GM12878 (cell line): ENCODE measurements at regions not wholly inside any gene's neighbourhood (a gene's known extent, or its start where the extent isn't known, plus 50 kb on each side); places are given as distances from the start of the nearest gene placed in this dataset.

Source experiments
- ATAC-seq: fragments of 200-7000 bp; cut with Tn5 transposase; 3 replicates; pipeline ENCODE4 v1.9.1; 2020; ENCODE audit warnings: mild to moderate bottlenecking, moderate library complexity
- BruUV-seq: library from RNA; stranded (reverse); fragments of 400-500 nt; replicated peaks from 2 replicates; lab custom pipeline; 2021; lab: Mats Ljungman, UMichigan
- CTCF ChIA-PET: fragments of 300-600 bp; sonication (Branson Sonifier 250); formaldehyde crosslinking; extraction: SDS; loops from one replicate; lab custom pipeline; 2021; ENCODE audit warnings: inconsistent platforms; lab: Yijun Ruan, JAX
- POLR2A ChIA-PET: fragments of 350-600 bp; formaldehyde crosslinking; extraction: SDS; loops from one replicate; lab custom pipeline; 2021; ENCODE audit warnings: inconsistent platforms; lab: Charles Lee
- RAD21 ChIA-PET: fragments of 300-600 bp; sonication (Branson Sonifier 250); formaldehyde crosslinking; loops from one replicate; lab custom pipeline; 2023; ENCODE audit warnings: antibody characterized with exemption; ENCODE audit not compliant: unreplicated experiment; lab: Charles Lee
- SMC1A ChIA-PET: fragments of 300-600 bp; sonication (Branson Sonifier 250); formaldehyde crosslinking; loops from one replicate; lab custom pipeline; 2023; ENCODE audit not compliant: unreplicated experiment, uncharacterized antibody; lab: Charles Lee
- DNase-seq: peaks from one replicate; pipeline ENCODE4 v3.0.0-alpha.2; 2011; ENCODE audit warnings: low read depth, low spot score
- FAIRE-seq: peaks from 3 replicates; lab custom pipeline; 2011; peaks lifted over from hg19 to GRCh38; lab: Jason Lieb, UNC
- H2AFZ ChIP-seq: 2 replicates; pipeline ENCODE4 v1.6.0; 2011; ENCODE audit warnings: low read depth, low read length, control low read depth; ENCODE audit not compliant: control insufficient read depth
- H3K27ac ChIP-seq: 2 replicates; pipeline ENCODE4 v1.5.1; 2011; ENCODE audit warnings: control low read depth; ENCODE audit not compliant: control insufficient read depth, insufficient read depth
- H3K27me3 ChIP-seq, 2 experiments: replicated peaks in 1 of 2; 2 replicates each; pipeline versions ENCODE4 v1.6.0 to v1.6.1; 2011; ENCODE audit warnings: low read length in 1 of 2; ENCODE audit not compliant: control insufficient read depth in 2 of 2, insufficient read depth in 2 of 2
- H3K36me3 ChIP-seq, 2 experiments: 2 replicates each; pipeline ENCODE4 v1.5.1; 2011; ENCODE audit warnings: low read length in 1 of 2; ENCODE audit not compliant: control insufficient read depth in 2 of 2, insufficient read depth in 2 of 2
- H3K4me1 ChIP-seq: 2 replicates; pipeline ENCODE4 v1.6.1; 2011; ENCODE audit warnings: mild to moderate bottlenecking, low read length, moderate library complexity, mixed read lengths; ENCODE audit not compliant: control insufficient read depth, insufficient read depth
- H3K4me2 ChIP-seq: 2 replicates; pipeline ENCODE4 v1.6.0; 2011; ENCODE audit warnings: control low read depth; ENCODE audit not compliant: control insufficient read depth, insufficient read depth
- H3K4me3 ChIP-seq: fragments of 200-600 bp; sonication (generic); 2 replicates; pipeline ENCODE4 v1.5.1; 2016
- H3K79me2 ChIP-seq: 2 replicates; pipeline ENCODE4 v1.6.0; 2011; ENCODE audit warnings: low read length; ENCODE audit not compliant: control insufficient read depth, insufficient read depth
- H3K9ac ChIP-seq: 2 replicates; pipeline ENCODE4 v1.8.0; 2011; ENCODE audit warnings: low read length, control low read depth, mixed read lengths; ENCODE audit not compliant: control insufficient read depth, insufficient read depth
- H3K9me3 ChIP-seq: replicated peaks from 3 replicates; pipeline ENCODE4 v1.5.1; 2011; ENCODE audit warnings: mild to moderate bottlenecking, low read length; ENCODE audit not compliant: control insufficient read depth, insufficient read depth
- H4K20me1 ChIP-seq: 2 replicates; pipeline ENCODE4 v1.6.0; 2011; ENCODE audit not compliant: control insufficient read depth, insufficient read depth
- ASH2L ChIP-seq: fragments of 300-600, 200-600 bp; sonication (generic); IDR thresholded peaks from 2 replicates; pipeline ENCODE4 v1.6.1; 2017; ENCODE audit warnings: low read depth, mild to moderate bottlenecking, borderline replicate concordance
- CBFB ChIP-seq: IDR thresholded peaks from 2 replicates; pipeline ENCODE4 v1.6.1; 2016; ENCODE audit warnings: antibody characterized with exemption, low read depth
- CREB1 ChIP-seq: IDR thresholded peaks from 2 replicates; pipeline ENCODE4 v1.6.1; 2012; ENCODE audit warnings: low read depth, mild to moderate bottlenecking, inconsistent platforms
- CREM ChIP-seq: IDR thresholded peaks from 2 replicates; pipeline ENCODE4 v1.6.1; 2014; ENCODE audit warnings: antibody characterized with exemption, low read depth
- FOS ChIP-seq: IDR thresholded peaks from 3 replicates; pipeline ENCODE4 v1.6.1; 2011; ENCODE audit warnings: borderline replicate concordance; ENCODE audit not compliant: insufficient read length; ENCODE audit errors: extremely low read depth
- HSF1 ChIP-seq: fragments of 150-350 bp; IDR thresholded peaks from 2 replicates; pipeline ENCODE4 v1.6.1; 2014; ENCODE audit warnings: mild to moderate bottlenecking, low read depth, low read length
- JUND ChIP-seq: IDR thresholded peaks from 2 replicates; pipeline ENCODE4 v1.6.1; 2012; ENCODE audit warnings: low read depth, mild to moderate bottlenecking, low read length, improper control_type of control experiment, moderate library complexity
- MTA3 ChIP-seq: IDR thresholded peaks from 2 replicates; pipeline ENCODE4 v1.6.1; 2012; ENCODE audit warnings: low read length, inconsistent platforms, borderline replicate concordance
- MXI1 ChIP-seq: fragments of 150-350 bp; IDR thresholded peaks from 2 replicates; pipeline ENCODE4 v1.6.1; 2011; ENCODE audit warnings: low read depth, mild to moderate bottlenecking, inconsistent platforms, low read length, improper control_type of control experiment
- NBN ChIP-seq: fragments of 450-650 bp; IDR thresholded peaks from 2 replicates; pipeline ENCODE4 v1.6.1; 2016
- NR2C1 ChIP-seq: fragments of 450-650 bp; IDR thresholded peaks from 2 replicates; pipeline ENCODE4 v1.6.1; 2017; ENCODE audit warnings: antibody characterized with exemption, mild to moderate bottlenecking, moderate library complexity
- SPI1 ChIP-seq: IDR thresholded peaks from 2 replicates; pipeline ENCODE4 v1.6.1; 2011; ENCODE audit warnings: low read depth, mild to moderate bottlenecking, low read length, moderate library complexity, borderline replicate concordance; ENCODE audit not compliant: insufficient read depth
- WGBS: methylation state at CpG from one replicate; pipeline ENCODE4 v1.1.6; 2016; ENCODE audit warnings: low lambda C conversion rate; ENCODE audit not compliant: insufficient replicate concordance, insufficient coverage; ENCODE audit errors: missing lambda C conversion rate; 5-methylcytosine and 5-hydroxymethylcytosine counted together
- in situ Hi-C: fragments of 300-500 bp; cut with MboI; formaldehyde crosslinking; loops from 9 replicates; pipeline ENCODE4 v1.14.3; 2018; ENCODE audit warnings: mixed read lengths
- intact Hi-C: fragments of 100-400 bp; cut with micrococcal nuclease; formaldehyde crosslinking; loops from one replicate; pipeline ENCODE4 v1.14.2; 2022; ENCODE audit not compliant: unreplicated experiment

DNA sequence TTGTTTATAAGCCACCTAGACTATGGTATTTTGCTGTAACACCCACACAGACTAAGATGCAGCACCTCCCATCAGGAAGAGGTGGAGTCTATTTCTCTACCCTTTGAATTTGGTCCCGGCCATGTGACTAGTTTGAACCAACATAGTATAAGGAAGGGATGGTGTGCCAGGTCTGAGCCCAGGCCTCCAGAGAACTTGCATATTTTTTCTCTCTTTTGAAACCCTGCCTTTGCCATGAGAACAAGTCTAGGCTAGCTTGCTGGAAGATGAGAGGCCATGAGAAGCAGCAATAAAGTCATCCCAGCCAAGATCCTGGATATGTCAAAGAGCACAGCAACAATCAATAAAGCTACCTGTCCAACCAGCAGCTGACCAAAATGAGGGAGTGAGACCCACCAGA is 63.0 kb upstream of the ANKEF1 start:
- SMC1A ChIA-PET = interaction anchor here (0.6 to 2.0 kb wide), 2 partner anchors 9 to 1987 kb away, joined by 3 to 5 read pairs; no protein-coding TSS in a partner anchor
- no peak overlapping the region for H3K27ac ChIP-seq
- intact Hi-C loops (loop anchor here (10.0 kb wide), 3 partner anchors 253 to 1573 kb away; no protein-coding TSS in a partner anchor), in situ Hi-C loops (no loop called here)
- POLR2A ChIA-PET = no interaction called here
- 30% methylated on average over 1 of the region's 1 CpG for WGBS
- H3K9me3 ChIP-seq = no peaks in the 10 kb centered on the region
- no TSS peak for BruUV-seq
- H3K79me2 ChIP-seq = no peaks in the 10 kb centered on the region
- no peak overlapping the region for H2AFZ ChIP-seq
- H4K20me1 ChIP-seq = no peaks in the 10 kb centered on the region
- DNase-seq (no peak), ATAC-seq (no peak)
- RAD21 ChIA-PET = no interaction called here
- CTCF ChIA-PET = interaction anchor here (0.8 to 2.0 kb wide), 2 partner anchors 10 to 564 kb away, joined by 3 to 8 read pairs; no protein-coding TSS in a partner anchor
- H3K27me3 ChIP-seq = no peaks in the 10 kb centered on the region; a peak in 1 of 4 replicates
- H3K4me2 ChIP-seq = no peak overlapping the region
- no peaks in the 10 kb centered on the region for H3K36me3 ChIP-seq
- TF ChIP-seq CREB1 = no peak
- no peak for TF ChIP-seq CREM
- no peak for TF ChIP-seq NR2C1
- no peak for TF ChIP-seq MTA3
- no peak for TF ChIP-seq SPI1
- TF ChIP-seq CBFB = no peak
- TF ChIP-seq NBN = no peak
- TF ChIP-seq HSF1 = no peak
- no peak for TF ChIP-seq MXI1
- no peak for TF ChIP-seq ASH2L
- no peak for TF ChIP-seq FOS
- no peak for TF ChIP-seq JUND
- TF ChIP-seq, all 136 proteins: peak for 0
- Histone ChIP-seq H3K4me1 (no peaks in the 10 kb centered on the region), H3K4me3 (no peak overlapping the region), H3K9ac (no peak overlapping the region)
- FAIRE-seq = no peak
